Body of pancreas (tissue), 4 donors: ENCODE measurements at regions not wholly inside any gene's neighbourhood (a gene's known extent, or its start where the extent isn't known, plus 50 kb on each side); places are given as distances from the start of the nearest gene placed in this dataset.

Experiments
- ATAC-seq: fragments of 150-250 bp; one replicate; pipeline ENCODE4 v1.9.1; 2016
- DNase-seq, 4 donors: peaks; one replicate each; pipeline ENCODE4 v3.0.0-alpha.2; 2019
- H3K27ac ChIP-seq, 4 donors: fragments of 200-600 bp; sonication (generic); 1 replicate in 3 of 4; 2 replicates in 1 of 4; pipeline versions ENCODE4 v1.5.1 to v1.6.1; 2016 to 2019; ENCODE audit warnings: mild to moderate bottlenecking in 1 of 4, mixed read lengths in 1 of 4, moderate library complexity in 1 of 4
- H3K27me3 ChIP-seq, 2 donors: fragments of 200-600 bp; sonication (generic); one replicate each; pipeline ENCODE4 v1.6.0; 2016; ENCODE audit warnings: mild to moderate bottlenecking in 1 of 2
- H3K36me3 ChIP-seq, 2 donors: fragments of 200-600 bp; sonication (generic); replicated peaks in 1 of 2; 2 replicates each; pipeline ENCODE4 v1.5.1; 2016; ENCODE audit warnings: low read depth in 2 of 2; ENCODE audit not compliant: insufficient read depth in 1 of 2
- H3K4me1 ChIP-seq: fragments of 200-600 bp; sonication (generic); one replicate; pipeline ENCODE4 v1.6.0; 2016
- H3K4me3 ChIP-seq, 2 donors: fragments of 200-600 bp; sonication (generic); 1 replicate in 1 of 2; 2 replicates in 1 of 2; pipeline ENCODE4 v1.5.1; 2016 to 2019
- H3K9me3 ChIP-seq, 3 donors: fragments of 200-600 bp; sonication (generic); 1 replicate in 2 of 3; 2 replicates in 1 of 3; pipeline ENCODE4 v1.5.1; 2016
- POLR2A ChIP-seq, 3 donors: fragments of 450-650 bp; IDR thresholded peaks; one replicate each; pipeline ENCODE4 v1.6.1; 2016; ENCODE audit warnings: antibody characterized with exemption in 3 of 3, mild to moderate bottlenecking in 2 of 3
- WGBS, 2 donors: methylation state at CpG; one replicate each; pipeline ENCODE4 v1.1.5; 2017; 5-methylcytosine and 5-hydroxymethylcytosine counted together
- intact Hi-C: fragments of 100-400 bp; cut with DNase I; formaldehyde crosslinking; loops from one replicate; pipeline ENCODE4 v1.15.1; 2023
- TF ChIP-seq, protein P1 (sequence below), 7 experiments: fragments of 450-650 bp in 4 of 7; fragments of 200-600 bp in 3 of 7; sonication (generic) in 3 of 7; IDR thresholded peaks; one replicate each; pipeline ENCODE4 v1.5.1; 2016 to 2019; ENCODE audit warnings: antibody characterized with exemption in 7 of 7

DNA sequence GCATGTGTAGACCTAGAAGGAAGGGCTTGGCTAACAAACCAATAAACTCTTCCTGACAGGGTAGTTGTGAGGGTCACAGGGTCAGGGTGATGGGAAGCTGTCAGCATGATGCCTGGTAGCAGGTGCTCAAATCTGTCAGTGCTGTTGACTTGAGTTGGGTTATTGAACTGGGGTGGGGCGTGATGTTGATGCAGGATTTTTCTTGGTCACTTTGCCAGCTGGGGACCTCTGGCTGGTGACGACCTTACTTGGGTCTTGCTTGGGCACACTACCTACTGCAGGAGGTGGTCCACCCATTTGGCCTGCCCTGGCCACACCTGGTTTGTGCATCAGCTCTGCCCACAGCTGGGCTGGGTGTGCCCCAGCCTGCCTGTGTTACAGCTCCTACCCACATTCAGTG, 624.4 kb downstream of the PTPRU start:
- WGBS, 2 donors = 84 to 100% methylated on average over 1 to 2 of the region's 2 CpGs
- Histone ChIP-seq H3K27ac (no peak overlapping the region), H3K9me3 (no peaks in the 10 kb centered on the region), H3K36me3 (no peaks in the 10 kb centered on the region), H3K4me1 (no peaks in the 10 kb centered on the region), H3K27me3 (no peaks in the 10 kb centered on the region), H3K4me3 (no peak overlapping the region)
- intact Hi-C loops = no loop called here
- DNase-seq (no peak), ATAC-seq (no peak)
- TF ChIP-seq, protein P1, sequence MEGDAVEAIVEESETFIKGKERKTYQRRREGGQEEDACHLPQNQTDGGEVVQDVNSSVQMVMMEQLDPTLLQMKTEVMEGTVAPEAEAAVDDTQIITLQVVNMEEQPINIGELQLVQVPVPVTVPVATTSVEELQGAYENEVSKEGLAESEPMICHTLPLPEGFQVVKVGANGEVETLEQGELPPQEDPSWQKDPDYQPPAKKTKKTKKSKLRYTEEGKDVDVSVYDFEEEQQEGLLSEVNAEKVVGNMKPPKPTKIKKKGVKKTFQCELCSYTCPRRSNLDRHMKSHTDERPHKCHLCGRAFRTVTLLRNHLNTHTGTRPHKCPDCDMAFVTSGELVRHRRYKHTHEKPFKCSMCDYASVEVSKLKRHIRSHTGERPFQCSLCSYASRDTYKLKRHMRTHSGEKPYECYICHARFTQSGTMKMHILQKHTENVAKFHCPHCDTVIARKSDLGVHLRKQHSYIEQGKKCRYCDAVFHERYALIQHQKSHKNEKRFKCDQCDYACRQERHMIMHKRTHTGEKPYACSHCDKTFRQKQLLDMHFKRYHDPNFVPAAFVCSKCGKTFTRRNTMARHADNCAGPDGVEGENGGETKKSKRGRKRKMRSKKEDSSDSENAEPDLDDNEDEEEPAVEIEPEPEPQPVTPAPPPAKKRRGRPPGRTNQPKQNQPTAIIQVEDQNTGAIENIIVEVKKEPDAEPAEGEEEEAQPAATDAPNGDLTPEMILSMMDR (IDR thresholded peaks at IDR 0.05) = no peak
- TF ChIP-seq POLR2A (IDR thresholded peaks at IDR 0.05) = no peak

DNA sequence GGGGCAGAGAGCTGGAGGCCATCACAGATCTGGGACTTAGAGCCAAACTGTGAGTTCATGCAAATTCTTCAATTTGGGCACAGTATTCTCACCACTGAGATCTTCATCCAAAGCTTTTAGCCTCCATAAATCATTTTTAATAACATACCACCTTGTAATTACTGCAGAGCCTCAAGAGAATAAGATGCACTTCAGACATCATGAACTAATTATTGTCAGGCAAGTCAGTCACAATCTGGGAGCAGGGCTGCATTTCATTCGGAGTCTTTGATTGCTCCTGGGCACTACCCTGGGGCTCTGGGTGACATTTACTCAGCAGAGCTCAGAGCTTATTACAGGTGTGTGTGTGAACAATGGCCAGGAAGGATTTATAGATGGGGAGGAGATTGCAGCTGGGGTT, 623.7 kb downstream of the PTPRU start:
- H3K4me1 ChIP-seq = no peaks in the 10 kb centered on the region
- H3K27ac ChIP-seq = no peak overlapping the region
- H3K27me3 ChIP-seq = no peaks in the 10 kb centered on the region
- DNase-seq (no peak), ATAC-seq (no peak)
- 79 to 93% methylated on average over 1 of the region's 1 CpG for WGBS, 2 donors
- TF ChIP-seq, protein P1 (IDR thresholded peaks at IDR 0.05) = no peak
- TF ChIP-seq POLR2A (IDR thresholded peaks at IDR 0.05) = no peak
- H3K36me3 ChIP-seq = no peaks in the 10 kb centered on the region
- no peaks in the 10 kb centered on the region for H3K9me3 ChIP-seq
- intact Hi-C loops = no loop called here
- H3K4me3 ChIP-seq = no peak overlapping the region

DNA sequence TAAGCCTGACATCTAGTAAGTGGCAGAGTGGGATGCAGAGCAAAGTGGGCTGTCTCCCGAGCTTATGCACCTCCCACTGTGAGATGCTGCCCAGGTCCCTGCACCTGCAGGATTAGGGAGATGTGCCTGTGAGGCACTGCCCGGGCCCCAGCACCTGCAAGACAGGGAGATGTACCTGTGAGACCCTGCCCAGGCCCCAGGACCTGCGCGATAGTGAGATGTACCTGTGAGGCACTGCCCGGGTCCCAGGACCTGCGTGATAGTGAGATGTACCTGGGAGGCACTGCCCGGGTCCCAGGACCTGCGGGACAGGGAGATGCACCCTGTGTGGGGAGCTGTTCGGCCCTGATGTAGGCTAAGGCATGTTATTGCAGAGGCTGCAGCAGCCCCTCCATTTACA, 622.8 kb downstream of the PTPRU start:
- 63 to 66% methylated on average over 4 to 9 of the region's 9 CpGs for WGBS, 2 donors
- Histone ChIP-seq H3K27me3 (no peaks in the 10 kb centered on the region), H3K4me3 (no peak overlapping the region), H3K36me3 (no peaks in the 10 kb centered on the region), H3K4me1 (no peaks in the 10 kb centered on the region), H3K9me3 (no peaks in the 10 kb centered on the region), H3K27ac (no peak overlapping the region)
- ATAC-seq (no peak), DNase-seq (no peak)
- TF ChIP-seq, protein P1 (IDR thresholded peaks at IDR 0.05) = no peak
- no peak for TF ChIP-seq POLR2A (IDR thresholded peaks at IDR 0.05)
- intact Hi-C loops = no loop called here

DNA sequence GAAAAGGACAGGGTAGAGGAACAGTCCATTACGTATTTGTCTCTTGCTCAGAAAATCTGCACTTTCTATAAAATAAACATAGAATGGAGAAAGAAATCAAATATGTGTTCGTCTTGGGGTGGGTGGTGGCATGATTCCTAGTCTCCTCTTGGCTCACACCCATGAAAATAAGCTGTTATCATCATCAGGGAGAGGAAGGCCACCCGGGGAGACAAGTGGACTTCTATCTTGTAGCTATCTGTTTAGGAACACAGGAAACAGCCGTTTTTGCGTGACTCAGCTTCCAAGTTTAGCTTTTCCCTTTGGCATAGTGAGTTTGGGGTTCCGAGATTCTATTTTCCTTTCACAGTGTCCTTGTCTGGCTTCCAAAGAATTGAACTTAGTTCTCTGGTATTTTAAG, 622.3 kb downstream of the PTPRU start:
- ATAC-seq (no peak), DNase-seq (no peak)
- no peak overlapping the region for H3K4me3 ChIP-seq
- intact Hi-C loops = no loop called here
- no peak overlapping the region for H3K27ac ChIP-seq
- H3K36me3 ChIP-seq = no peaks in the 10 kb centered on the region
- TF ChIP-seq, protein P1 (IDR thresholded peaks at IDR 0.05) = no peak
- TF ChIP-seq POLR2A (IDR thresholded peaks at IDR 0.05) = no peak
- H3K9me3 ChIP-seq = no peaks in the 10 kb centered on the region
- WGBS, 2 donors = 45 to 46% methylated on average over 6 of the region's 6 CpGs
- no peaks in the 10 kb centered on the region for H3K4me1 ChIP-seq
- H3K27me3 ChIP-seq = no peaks in the 10 kb centered on the region

DNA sequence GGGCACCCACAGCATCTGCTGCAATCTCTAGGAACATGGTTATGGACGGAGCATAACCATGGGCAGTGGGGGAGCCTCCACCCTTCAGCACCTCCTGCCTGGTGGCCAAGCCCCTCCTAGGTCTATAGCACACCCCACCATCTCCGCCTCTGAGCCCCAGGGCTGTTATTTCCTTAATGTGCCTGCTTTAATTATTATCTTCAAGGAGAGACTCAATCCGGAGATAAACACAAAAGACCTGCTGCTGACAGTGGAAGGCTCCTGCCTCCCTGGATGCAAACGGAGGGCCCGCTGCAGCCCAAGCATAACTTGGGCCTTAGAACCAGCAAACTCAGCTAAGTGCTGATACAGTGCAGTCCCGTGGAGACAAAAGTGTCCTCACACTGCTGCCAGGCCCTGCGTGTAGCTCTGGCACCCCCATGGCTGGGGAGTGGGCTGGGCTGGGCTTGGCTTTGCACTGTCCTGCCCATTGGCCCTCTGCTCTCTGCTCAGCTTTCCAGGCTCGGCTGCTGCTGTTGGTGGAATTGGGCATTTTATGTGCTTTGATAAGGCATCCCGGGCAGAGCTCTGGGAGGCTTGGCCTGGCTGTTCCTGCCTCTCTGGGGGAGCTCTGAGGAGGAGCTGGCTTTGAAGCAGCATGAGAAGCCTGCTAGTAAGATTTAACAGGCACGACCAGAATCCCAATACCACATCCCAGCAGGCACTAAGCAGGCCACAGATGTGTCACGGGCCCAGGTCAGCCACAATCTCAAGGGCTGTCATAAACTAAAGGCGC, 620.2 kb downstream of the PTPRU start:
- Histone ChIP-seq H3K27ac (no peak overlapping the region), H3K9me3 (no peaks in the 10 kb centered on the region), H3K27me3 (no peaks in the 10 kb centered on the region), H3K4me1 (peaks cover 1% of the 10 kb centered on the region), H3K4me3 (no peak overlapping the region), H3K36me3 (no peaks in the 10 kb centered on the region)
- intact Hi-C loops = no loop called here
- 56 to 79% methylated on average over 3 to 12 of the region's 12 CpGs for WGBS, 2 donors
- DNase-seq (no peak), ATAC-seq (no peak)
- TF ChIP-seq, protein P1 (IDR thresholded peaks at IDR 0.05) = no peak
- TF ChIP-seq POLR2A (IDR thresholded peaks at IDR 0.05) = no peak
